ENCODE measurements at regions not wholly inside any gene's neighbourhood (a gene's known extent, or its start where the extent isn't known, plus 50 kb on each side); places are given as distances from the start of the nearest gene placed in this dataset.

DNA sequence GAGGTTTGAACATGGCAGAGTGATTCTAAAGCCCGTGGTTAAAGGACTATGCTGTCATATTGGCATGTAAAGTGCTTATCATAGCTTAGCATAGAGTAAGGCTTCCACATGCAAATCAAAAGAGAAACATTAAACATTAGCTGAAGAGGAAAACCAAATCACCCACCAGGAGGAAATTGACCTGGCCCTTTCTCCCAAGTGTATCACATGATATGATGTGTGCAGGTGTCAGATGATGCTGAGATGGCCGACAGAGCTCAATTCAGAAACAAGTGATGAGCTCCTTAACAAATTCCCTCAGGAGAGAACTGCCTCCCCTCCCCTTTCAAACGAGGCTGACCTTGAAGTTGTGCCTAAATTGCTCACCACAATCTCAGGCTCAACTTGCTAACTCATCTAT lies 217.1 kb upstream of the BTG1 start:
- TF ChIP-seq, protein P1, sequence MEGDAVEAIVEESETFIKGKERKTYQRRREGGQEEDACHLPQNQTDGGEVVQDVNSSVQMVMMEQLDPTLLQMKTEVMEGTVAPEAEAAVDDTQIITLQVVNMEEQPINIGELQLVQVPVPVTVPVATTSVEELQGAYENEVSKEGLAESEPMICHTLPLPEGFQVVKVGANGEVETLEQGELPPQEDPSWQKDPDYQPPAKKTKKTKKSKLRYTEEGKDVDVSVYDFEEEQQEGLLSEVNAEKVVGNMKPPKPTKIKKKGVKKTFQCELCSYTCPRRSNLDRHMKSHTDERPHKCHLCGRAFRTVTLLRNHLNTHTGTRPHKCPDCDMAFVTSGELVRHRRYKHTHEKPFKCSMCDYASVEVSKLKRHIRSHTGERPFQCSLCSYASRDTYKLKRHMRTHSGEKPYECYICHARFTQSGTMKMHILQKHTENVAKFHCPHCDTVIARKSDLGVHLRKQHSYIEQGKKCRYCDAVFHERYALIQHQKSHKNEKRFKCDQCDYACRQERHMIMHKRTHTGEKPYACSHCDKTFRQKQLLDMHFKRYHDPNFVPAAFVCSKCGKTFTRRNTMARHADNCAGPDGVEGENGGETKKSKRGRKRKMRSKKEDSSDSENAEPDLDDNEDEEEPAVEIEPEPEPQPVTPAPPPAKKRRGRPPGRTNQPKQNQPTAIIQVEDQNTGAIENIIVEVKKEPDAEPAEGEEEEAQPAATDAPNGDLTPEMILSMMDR (tag by site-specific recombination; IDR thresholded peaks at IDR 0.05), result no peak
- no peak for TF ChIP-seq HOXD13 (CRISPR knock-in tag; IDR thresholded peaks at IDR 0.05; ENCODE audit: borderline replicate concordance)
- TF ChIP-seq, protein P2, sequence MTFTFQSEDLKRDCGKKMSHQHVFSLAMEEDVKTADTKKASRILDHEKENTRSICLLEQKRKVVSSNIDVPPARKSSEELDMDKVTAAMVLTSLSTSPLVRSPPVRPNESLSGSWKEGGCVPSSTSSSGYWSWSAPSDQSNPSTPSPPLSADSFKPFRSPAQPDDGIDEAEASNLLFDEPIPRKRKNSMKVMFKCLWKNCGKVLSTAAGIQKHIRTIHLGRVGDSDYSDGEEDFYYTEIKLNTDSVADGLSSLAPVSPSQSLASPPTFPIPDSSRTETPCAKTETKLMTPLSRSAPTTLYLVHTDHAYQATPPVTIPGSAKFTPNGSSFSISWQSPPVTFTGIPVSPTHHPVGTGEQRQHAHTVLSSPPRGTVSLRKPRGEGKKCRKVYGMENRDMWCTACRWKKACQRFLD (tag by site-specific recombination; IDR thresholded peaks at IDR 0.05), result no peak
- no peak for TF ChIP-seq KLF8 (tag by site-specific recombination; IDR thresholded peaks at IDR 0.05)
